Neuron (in vitro differentiated cells): ENCODE measurements at regions not wholly inside any gene's neighbourhood (a gene's known extent, or its start where the extent isn't known, plus 50 kb on each side); places are given as distances from the start of the nearest gene placed in this dataset.
"Not testable (repeated sequence)": the region's sequence is repeated elsewhere in the genome, so short reads cannot be mapped to it uniquely, and the experiment has no call there.

Experiments used
- H2AFZ ChIP-seq: one replicate; pipeline ENCODE4 v1.6.1; 2013; ENCODE audit warnings: low read depth, mild to moderate bottlenecking, inconsistent platforms, low read length, moderate library complexity
- H3K27me3 ChIP-seq: one replicate; pipeline ENCODE4 v1.6.1; 2013; ENCODE audit warnings: low read length; ENCODE audit not compliant: insufficient read depth
- H3K36me3 ChIP-seq: one replicate; pipeline ENCODE4 v1.6.1; 2013; ENCODE audit warnings: low read length; ENCODE audit not compliant: insufficient read depth
- H3K4me1 ChIP-seq: one replicate; pipeline ENCODE4 v1.6.1; 2013; ENCODE audit warnings: low read length; ENCODE audit not compliant: insufficient read depth
- H3K4me3 ChIP-seq: 2 replicates; pipeline ENCODE4 v1.5.1; 2013; ENCODE audit warnings: mild to moderate bottlenecking, low read length, moderate library complexity
- H3K9me3 ChIP-seq: one replicate; pipeline ENCODE4 v1.6.1; 2013; ENCODE audit warnings: low read length

DNA sequence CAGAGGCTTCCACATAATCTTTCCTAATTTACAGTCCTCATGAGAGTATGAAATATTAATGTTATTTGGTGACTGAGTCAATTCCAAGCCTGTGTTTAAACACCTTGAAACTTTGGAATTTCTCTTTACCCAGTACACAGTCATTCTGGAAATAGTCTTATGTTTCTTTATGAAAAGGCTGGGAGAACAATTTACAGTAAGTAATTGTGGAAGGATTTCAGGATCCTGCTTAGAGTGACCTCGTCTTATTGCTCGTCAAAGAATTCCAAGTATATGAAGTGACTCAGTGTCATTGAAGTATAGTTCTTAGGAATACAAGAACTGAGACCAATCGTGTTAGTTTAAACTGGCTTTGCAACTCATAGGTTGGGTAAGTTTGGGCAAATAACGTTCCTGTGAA is 634.2 kb downstream of the SLC16A7 start:
- no peaks in the 10 kb centered on the region for H3K9me3 ChIP-seq
- no peaks in the 10 kb centered on the region for H3K27me3 ChIP-seq
- no peaks in the 10 kb centered on the region for H3K4me1 ChIP-seq
- H3K4me3 ChIP-seq = no peak overlapping the region
- no peaks in the 10 kb centered on the region for H3K36me3 ChIP-seq
- H2AFZ ChIP-seq = no peak overlapping the region

DNA sequence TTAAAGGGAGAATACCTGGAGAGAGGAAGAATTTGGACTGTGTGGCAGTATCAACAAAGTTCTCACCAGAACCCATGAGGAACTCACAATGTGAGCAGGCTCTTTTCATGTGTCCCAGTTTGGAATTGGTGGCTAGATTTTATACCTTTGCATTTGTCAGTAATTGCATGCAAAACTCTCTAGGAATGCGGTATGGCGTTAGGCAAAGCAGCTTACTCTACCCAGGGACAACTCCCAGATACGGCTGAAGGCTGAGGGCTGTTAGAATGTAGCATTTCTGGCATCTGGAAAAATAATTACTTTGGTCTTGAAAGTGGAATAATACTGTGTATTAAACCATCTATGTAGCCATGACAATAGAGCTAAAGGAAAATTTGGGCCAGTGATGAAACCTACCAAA is 635.5 kb downstream of the SLC16A7 start:
- H3K27me3 ChIP-seq = no peaks in the 10 kb centered on the region
- no peaks in the 10 kb centered on the region for H3K4me1 ChIP-seq
- no peaks in the 10 kb centered on the region for H3K9me3 ChIP-seq
- H3K4me3 ChIP-seq = no peak overlapping the region
- no peak overlapping the region for H2AFZ ChIP-seq
- no peaks in the 10 kb centered on the region for H3K36me3 ChIP-seq

DNA sequence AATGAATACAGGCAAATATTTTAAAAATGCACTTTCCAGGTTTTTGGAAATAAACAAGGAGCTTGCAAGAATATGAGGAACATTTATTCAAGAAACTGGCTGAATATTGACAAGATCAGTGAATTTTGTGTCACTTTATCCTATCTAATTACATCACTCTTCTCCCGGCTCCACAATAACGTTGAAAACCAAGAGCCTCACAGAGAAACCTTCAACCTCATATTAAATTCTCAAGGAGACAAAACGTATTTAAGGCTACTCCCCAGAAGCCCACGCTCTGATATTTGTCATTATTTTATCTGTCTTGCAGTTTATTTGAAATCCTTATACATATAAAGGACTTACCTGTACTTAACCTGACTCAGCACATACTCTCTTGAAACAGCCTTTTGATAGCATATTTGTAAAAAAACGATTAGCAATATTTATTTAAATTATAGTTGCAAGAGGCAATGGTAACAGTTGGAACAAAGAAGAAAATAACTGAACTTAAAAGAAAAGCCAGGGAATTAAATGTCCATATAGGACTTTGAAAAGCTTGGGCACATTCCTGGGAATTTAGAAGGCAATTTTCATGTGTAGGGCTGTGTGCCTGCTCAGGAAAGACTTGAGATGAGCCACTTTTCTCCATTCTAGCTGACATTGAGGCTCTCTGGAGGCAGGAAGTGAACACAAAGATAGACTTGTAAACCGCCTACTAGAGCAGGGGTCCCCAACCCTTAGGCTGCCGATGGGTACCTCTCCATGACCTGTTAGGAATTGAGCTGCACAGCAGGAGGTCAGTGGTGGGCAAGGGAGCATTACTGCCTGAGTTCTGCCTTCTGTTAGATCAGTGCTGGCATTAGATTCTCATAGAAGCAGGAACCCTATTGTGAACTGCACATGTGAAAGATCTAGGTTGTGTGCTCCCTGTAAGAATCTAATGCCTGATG is 636.4 kb downstream of the SLC16A7 start:
- no peaks in the 10 kb centered on the region for H3K4me1 ChIP-seq
- no peaks in the 10 kb centered on the region for H3K9me3 ChIP-seq
- H3K36me3 ChIP-seq = no peaks in the 10 kb centered on the region
- no peak overlapping the region for H2AFZ ChIP-seq
- H3K27me3 ChIP-seq = no peaks in the 10 kb centered on the region
- H3K4me3 ChIP-seq = no peak overlapping the region

DNA sequence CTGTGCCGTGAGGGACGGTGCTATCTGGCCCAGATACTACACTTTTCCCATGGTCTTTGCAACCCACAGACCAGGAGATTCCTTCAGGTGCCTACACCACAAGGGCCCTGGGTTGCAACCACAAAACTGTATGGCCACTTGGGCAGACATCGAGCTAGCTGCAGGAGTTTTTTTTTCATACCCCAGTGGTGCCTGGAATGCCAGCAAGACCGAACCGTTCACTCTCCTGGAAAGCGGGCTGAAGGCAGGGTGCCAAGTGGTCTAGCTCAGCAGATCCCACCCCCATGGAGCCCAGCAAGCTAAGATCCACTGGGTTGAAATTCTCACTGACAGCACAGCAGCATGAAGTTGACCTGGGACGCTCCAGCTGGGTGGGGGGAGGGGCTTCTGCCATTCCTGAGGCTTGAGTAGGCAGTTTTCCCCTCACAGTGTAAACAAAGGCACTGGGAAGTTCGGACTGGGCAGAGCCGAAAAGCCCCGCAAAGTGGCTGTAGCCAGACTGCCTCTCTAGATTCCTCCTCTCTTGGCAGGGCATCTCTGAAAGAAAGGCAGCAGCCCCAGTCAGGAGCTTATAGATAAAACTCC is 638.9 kb downstream of the SLC16A7 start:
- not testable (repeated sequence) for H3K9me3 ChIP-seq, H3K27me3 ChIP-seq, H3K36me3 ChIP-seq, H3K4me3 ChIP-seq, H2AFZ ChIP-seq, H3K4me1 ChIP-seq

DNA sequence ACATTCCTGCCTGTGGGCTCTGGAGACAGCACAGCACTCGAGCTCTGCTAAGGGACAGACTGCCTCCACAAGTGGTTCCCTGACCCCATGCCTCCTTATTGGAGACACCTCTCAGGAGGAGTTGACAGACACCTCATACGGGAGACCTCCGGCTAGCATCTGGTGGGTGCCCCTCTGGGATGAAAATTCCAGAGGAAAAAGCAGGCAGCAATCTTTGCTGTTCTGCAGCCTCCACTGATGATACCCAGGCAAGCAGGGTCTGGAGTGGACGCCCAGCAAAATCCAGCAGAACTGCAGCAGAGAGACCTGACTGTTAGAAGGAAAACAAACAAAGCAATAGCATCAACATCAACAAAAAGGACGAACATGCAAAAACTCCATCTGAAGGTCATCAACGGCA is 639.4 kb downstream of the SLC16A7 start:
- Histone ChIP-seq H3K27me3 (no peaks in the 10 kb centered on the region), H3K4me3 (no peak overlapping the region), H3K4me1 (no peaks in the 10 kb centered on the region), H3K36me3 (no peaks in the 10 kb centered on the region), H2AFZ (no peak overlapping the region), H3K9me3 (no peaks in the 10 kb centered on the region)

DNA sequence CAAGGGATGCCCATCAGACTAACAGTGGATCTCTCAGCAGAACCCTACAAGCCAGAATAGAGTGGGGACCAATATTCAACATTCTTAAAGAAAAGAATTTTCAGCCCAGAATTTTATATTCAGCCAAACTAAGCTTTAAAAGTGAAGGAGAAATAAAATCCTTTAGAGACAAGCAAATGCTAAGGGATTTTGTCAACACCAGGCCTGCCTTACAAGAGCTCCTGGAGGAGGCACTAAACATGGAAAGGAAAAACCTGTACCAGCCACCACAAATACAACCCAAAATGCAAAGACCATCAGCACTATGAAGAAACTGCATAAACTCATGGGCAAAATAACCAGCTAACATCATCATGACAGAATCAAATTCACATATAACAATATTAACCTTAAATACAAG is 640.6 kb downstream of the SLC16A7 start:
- not testable (repeated sequence) for H3K9me3 ChIP-seq, H2AFZ ChIP-seq, H3K4me3 ChIP-seq, H3K4me1 ChIP-seq, H3K27me3 ChIP-seq, H3K36me3 ChIP-seq

DNA sequence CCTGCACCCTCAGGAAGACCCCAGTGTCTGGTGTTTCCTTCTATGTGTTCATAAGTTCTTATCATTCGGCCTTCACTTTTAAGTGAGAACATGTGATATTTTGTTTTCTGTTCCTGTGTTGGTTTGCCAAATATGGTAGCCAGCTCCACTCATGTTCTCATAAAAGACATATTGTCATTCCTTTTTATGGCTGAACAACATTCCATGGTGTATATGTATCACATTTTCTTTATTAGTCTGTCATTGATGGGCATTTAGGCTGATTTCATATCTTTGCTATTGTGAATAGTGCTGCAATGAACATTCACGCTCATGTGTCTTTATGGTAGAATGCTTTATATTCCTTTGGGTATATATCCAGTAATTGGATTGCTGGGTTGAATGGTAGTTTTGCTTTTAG is 645.1 kb downstream of the SLC16A7 start:
- Histone ChIP-seq H3K27me3 (no peaks in the 10 kb centered on the region), H3K9me3 (no peaks in the 10 kb centered on the region), H2AFZ (no peak overlapping the region), H3K36me3 (no peaks in the 10 kb centered on the region), H3K4me1 (no peaks in the 10 kb centered on the region), H3K4me3 (no peak overlapping the region)

DNA sequence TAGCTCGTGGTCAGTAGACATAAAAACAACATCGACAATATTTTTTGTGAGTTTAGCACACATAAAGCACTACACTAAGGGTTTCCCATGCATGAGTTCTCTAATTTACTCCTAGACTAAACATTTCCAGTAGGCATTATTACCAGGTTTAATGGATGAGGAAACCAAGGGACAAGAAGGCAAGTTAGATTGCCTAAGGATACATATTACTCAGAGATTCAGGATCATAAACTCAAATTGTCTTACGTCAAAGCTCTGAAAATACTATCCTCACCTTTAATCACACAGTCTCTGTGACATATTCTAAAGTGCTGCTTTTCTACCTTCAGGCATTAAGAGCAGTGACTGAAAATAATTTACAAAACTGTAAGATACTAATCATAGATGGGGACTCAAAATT is 655.3 kb downstream of the SLC16A7 start:
- no peaks in the 10 kb centered on the region for H3K36me3 ChIP-seq
- no peak overlapping the region for H2AFZ ChIP-seq
- H3K4me1 ChIP-seq = no peaks in the 10 kb centered on the region
- H3K4me3 ChIP-seq = no peak overlapping the region
- no peaks in the 10 kb centered on the region for H3K27me3 ChIP-seq
- no peaks in the 10 kb centered on the region for H3K9me3 ChIP-seq

DNA sequence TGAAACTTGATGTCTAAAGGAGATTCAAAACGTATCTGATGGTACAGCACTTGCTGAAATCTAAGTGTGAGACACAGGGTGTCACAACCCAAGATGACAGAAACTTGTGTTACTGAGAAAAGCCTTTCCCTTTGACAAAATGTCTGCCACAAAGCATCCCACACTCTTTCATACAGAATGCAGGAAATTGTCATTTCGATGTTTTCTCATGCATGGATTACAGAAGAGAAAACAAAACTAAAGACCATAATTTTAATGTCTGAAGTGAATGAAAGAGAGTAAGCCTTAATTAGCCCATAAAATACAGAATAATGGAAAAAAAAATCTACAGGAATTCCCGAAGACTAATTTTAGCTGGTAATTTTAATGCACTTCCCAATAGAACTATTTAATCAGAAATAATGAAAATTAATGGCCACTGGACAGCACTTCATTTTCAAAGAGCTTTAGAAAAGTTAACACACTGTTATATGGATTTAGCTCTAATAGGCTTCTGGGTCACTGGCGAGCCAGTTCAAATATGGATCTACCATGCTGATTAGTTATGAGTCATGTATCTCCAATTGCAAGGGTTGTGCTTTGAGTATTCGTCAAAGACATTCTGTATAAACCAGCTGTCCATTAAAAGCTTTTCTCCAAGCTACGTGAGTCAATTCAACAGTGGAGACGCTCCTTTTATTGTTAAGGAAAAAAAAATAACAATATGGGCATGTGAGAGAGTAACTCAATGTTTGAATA is 656.7 kb downstream of the SLC16A7 start:
- Histone ChIP-seq H3K27me3 (no peaks in the 10 kb centered on the region), H2AFZ (no peak overlapping the region), H3K4me3 (no peak overlapping the region), H3K9me3 (no peaks in the 10 kb centered on the region), H3K4me1 (no peaks in the 10 kb centered on the region), H3K36me3 (no peaks in the 10 kb centered on the region)

DNA sequence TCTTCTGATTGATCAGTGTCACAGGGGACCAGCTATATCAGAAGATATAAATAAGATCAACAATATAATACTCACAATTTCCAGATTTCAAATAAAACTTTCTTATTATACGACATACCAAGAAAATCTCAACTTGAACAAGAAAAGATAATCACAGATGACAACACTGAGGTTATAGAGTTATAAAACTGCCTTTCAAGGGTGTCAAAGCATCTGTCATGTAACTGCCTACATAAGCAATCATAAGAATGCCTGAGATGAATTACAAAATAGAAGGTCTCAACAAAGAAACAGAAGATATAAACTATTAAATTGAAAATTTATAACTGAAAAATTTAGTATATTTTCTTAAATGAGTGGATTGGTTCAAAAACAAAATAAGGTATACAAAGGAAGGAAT is 659.2 kb downstream of the SLC16A7 start:
- Histone ChIP-seq H3K4me1 (no peaks in the 10 kb centered on the region), H3K27me3 (no peaks in the 10 kb centered on the region), H3K36me3 (no peaks in the 10 kb centered on the region), H3K4me3 (no peak overlapping the region), H3K9me3 (no peaks in the 10 kb centered on the region), H2AFZ (no peak overlapping the region)

DNA sequence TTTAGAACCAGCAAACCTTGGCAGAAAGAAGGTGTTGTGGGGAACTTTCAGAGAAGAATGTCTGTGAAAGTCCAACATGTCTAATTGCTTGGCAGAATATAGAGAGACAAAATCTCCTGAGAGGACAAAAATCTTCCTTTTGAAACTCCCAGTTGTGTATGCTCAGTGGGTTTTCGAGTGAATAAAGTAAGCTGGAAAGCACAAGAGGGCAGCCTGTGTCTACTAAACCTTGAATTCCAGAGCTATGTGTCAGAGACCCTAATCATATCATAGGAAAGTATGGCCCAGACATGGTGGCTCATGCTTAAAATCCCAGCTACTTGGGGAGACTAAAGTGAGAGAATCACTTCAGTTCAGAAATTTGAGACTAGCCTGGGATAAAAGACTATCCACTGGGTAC is 661.2 kb downstream of the SLC16A7 start:
- H3K4me1 ChIP-seq = no peaks in the 10 kb centered on the region
- no peak overlapping the region for H2AFZ ChIP-seq
- H3K27me3 ChIP-seq = no peaks in the 10 kb centered on the region
- H3K36me3 ChIP-seq = no peaks in the 10 kb centered on the region
- H3K4me3 ChIP-seq = no peak overlapping the region
- no peaks in the 10 kb centered on the region for H3K9me3 ChIP-seq

DNA sequence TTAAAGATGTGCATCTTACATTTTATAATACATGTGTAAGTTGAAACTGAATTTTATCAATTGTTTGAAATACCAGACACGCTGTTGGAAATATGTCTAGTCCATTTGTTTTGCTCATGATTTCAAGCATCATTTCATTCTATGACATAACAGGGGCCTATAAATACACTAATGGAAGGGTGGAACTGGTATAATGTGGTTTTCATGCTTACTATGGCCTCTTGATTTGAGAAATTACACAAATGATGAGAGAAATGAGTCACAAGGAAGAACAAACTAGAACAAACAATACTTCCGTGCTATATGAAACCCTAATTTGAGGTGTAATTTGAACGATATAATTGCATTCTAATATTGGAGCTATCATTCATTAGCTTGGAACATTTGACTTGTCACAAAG is 663.4 kb downstream of the SLC16A7 start:
- H3K9me3 ChIP-seq = no peaks in the 10 kb centered on the region
- no peaks in the 10 kb centered on the region for H3K27me3 ChIP-seq
- H2AFZ ChIP-seq = no peak overlapping the region
- H3K4me1 ChIP-seq = no peaks in the 10 kb centered on the region
- no peak overlapping the region for H3K4me3 ChIP-seq
- H3K36me3 ChIP-seq = no peaks in the 10 kb centered on the region

DNA sequence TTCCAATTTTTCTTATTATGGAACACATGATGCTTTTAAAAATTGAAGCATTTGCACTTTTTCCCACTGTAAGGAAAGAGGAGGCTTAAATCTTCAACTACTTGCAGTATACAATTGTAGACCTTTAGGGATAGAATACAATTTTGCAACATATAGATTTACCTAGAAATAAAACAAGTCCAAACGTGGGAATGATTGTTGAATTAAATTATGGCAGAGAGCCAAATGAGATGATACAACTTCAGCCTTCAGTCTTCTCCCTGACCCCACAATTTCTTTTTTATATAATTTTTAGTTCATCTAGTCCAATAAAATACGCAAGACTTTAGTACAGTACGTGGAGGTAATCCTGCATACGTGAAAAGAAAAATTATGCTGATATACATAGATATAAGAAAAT is 666.5 kb downstream of the SLC16A7 start:
- Histone ChIP-seq H3K9me3 (no peaks in the 10 kb centered on the region), H3K4me3 (no peak overlapping the region), H2AFZ (no peak overlapping the region), H3K4me1 (no peaks in the 10 kb centered on the region), H3K36me3 (no peaks in the 10 kb centered on the region), H3K27me3 (no peaks in the 10 kb centered on the region)
